PC-9 (cell line): ENCODE measurements at regions not wholly inside any gene's neighbourhood (a gene's known extent, or its start where the extent isn't known, plus 50 kb on each side); places are given as distances from the start of the nearest gene placed in this dataset.
"Not testable (repeated sequence)": the region's sequence is repeated elsewhere in the genome, so short reads cannot be mapped to it uniquely, and the experiment has no call there.

Source experiments
- BruUV-seq: library from RNA; stranded (reverse); fragments of 400-500 nt; replicated peaks from 2 replicates; lab custom pipeline; 2021; lab: Mats Ljungman, UMichigan
- CTCF ChIA-PET: fragments of 300-600 bp; sonication (Branson Sonifier 250); formaldehyde crosslinking; loops from one replicate; lab custom pipeline; 2022; ENCODE audit warnings: antibody characterized with exemption; lab: Charles Lee
- POLR2A ChIA-PET: fragments of 300-600 bp; sonication (Branson Sonifier 250); formaldehyde crosslinking; loops from one replicate; lab custom pipeline; 2022; ENCODE audit warnings: antibody characterized with exemption; ENCODE audit not compliant: unreplicated experiment; lab: Charles Lee
- DNase-seq, 2 experiments: peaks; one replicate each; pipeline versions ENCODE4 v3.0.0 to v3.0.0-alpha.2; 2015 to 2022; ENCODE audit warnings: mixed read lengths in 1 of 2
- H2AFZ ChIP-seq: fragments of 200-600 bp; sonication (generic); 2 replicates; pipeline ENCODE4 v1.8.1; 2017; ENCODE audit warnings: antibody characterized with exemption
- H3F3A ChIP-seq: fragments of 200-600 bp; sonication (generic); 2 replicates; pipeline ENCODE4 v1.8.1; 2017; ENCODE audit warnings: antibody characterized with exemption, mild to moderate bottlenecking, low read depth; ENCODE audit not compliant: insufficient read depth
- H3K27ac ChIP-seq: fragments of 200-600 bp; sonication (generic); 2 replicates; pipeline ENCODE4 v1.6.1; 2016; ENCODE audit warnings: mixed run types
- H3K27me3 ChIP-seq: fragments of 200-600 bp; sonication (generic); 2 replicates; pipeline ENCODE4 v1.6.1; 2016; ENCODE audit warnings: low read depth, mixed run types; ENCODE audit not compliant: insufficient read depth
- H3K36me3 ChIP-seq: fragments of 200-600 bp; sonication (generic); 2 replicates; pipeline ENCODE4 v1.6.1; 2016; ENCODE audit warnings: low read depth, mixed run types
- H3K4me1 ChIP-seq: fragments of 200-600 bp; sonication (generic); replicated peaks from 2 replicates; pipeline ENCODE4 v1.6.1; 2016; ENCODE audit warnings: mixed run types; ENCODE audit not compliant: insufficient read depth
- H3K4me2 ChIP-seq: fragments of 200-600 bp; sonication (generic); 2 replicates; pipeline ENCODE4 v1.6.1; 2017; ENCODE audit warnings: mixed run types
- H3K4me3 ChIP-seq: fragments of 200-600 bp; sonication (generic); 2 replicates; pipeline ENCODE4 v1.6.1; 2016; ENCODE audit warnings: mixed run types
- H3K79me2 ChIP-seq: fragments of 200-600 bp; sonication (generic); 2 replicates; pipeline ENCODE4 v1.6.1; 2017; ENCODE audit warnings: low read depth, mixed run types
- H3K9me2 ChIP-seq: fragments of 200-600 bp; sonication (generic); 2 replicates; pipeline ENCODE4 v1.8.1; 2017; ENCODE audit warnings: mild to moderate bottlenecking; ENCODE audit not compliant: insufficient read depth
- H3K9me3 ChIP-seq: fragments of 200-600 bp; sonication (generic); 2 replicates; pipeline ENCODE4 v1.8.1; 2016; ENCODE audit warnings: low read depth; ENCODE audit not compliant: insufficient read depth
- H4K20me1 ChIP-seq: fragments of 200-600 bp; sonication (generic); 2 replicates; pipeline ENCODE4 v1.8.1; 2017; ENCODE audit not compliant: insufficient read depth
- EZH2 ChIP-seq: fragments of 200-600 bp; sonication (generic); IDR thresholded peaks from 2 replicates; pipeline ENCODE4 v1.8.0; 2017; ENCODE audit warnings: antibody characterized with exemption, low read depth
- intact Hi-C: fragments of 100-400 bp; cut with micrococcal nuclease; formaldehyde crosslinking; loops from one replicate; pipeline ENCODE4 v1.10.0; 2022; ENCODE audit not compliant: unreplicated experiment
- TF ChIP-seq, protein P1 (sequence below): fragments of 200-600 bp; sonication (generic); conservative IDR thresholded peaks from 2 replicates; pipeline ENCODE4 v1.6.1; 2017; ENCODE audit warnings: mixed run types, antibody characterized with exemption, mild to moderate bottlenecking, moderate library complexity

DNA sequence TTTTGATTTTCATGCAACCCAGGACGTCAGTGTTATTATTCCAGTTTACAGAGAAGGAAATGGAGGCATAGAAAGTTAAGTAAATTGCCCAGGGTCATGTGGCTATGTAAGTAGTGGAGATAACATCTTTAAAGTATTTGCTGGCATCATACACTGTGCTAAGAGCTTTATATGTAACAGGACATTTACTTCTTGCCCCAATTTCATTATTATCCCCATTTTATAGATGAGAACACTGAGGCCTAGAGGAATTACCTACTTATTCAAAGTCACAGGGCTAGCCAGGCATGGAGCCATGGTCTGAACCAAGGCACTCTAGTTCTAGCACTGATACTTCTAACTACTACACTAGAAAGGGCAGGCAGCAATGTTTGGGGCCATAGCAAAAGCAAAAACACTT, 107.3 kb upstream of the ANKRD28 start:
- no peak for DNase-seq
- H3K9me2 ChIP-seq: no peaks in the 10 kb centered on the region
- H3K4me2 ChIP-seq: no peak overlapping the region
- H3K27me3 ChIP-seq: no peaks in the 10 kb centered on the region
- no peaks in the 10 kb centered on the region for H3F3A ChIP-seq
- intact Hi-C loops: no loop called here
- no peaks in the 10 kb centered on the region for H3K79me2 ChIP-seq
- H3K4me1 ChIP-seq: no peaks in the 10 kb centered on the region
- no peak for TF ChIP-seq EZH2
- TF ChIP-seq, protein P1, sequence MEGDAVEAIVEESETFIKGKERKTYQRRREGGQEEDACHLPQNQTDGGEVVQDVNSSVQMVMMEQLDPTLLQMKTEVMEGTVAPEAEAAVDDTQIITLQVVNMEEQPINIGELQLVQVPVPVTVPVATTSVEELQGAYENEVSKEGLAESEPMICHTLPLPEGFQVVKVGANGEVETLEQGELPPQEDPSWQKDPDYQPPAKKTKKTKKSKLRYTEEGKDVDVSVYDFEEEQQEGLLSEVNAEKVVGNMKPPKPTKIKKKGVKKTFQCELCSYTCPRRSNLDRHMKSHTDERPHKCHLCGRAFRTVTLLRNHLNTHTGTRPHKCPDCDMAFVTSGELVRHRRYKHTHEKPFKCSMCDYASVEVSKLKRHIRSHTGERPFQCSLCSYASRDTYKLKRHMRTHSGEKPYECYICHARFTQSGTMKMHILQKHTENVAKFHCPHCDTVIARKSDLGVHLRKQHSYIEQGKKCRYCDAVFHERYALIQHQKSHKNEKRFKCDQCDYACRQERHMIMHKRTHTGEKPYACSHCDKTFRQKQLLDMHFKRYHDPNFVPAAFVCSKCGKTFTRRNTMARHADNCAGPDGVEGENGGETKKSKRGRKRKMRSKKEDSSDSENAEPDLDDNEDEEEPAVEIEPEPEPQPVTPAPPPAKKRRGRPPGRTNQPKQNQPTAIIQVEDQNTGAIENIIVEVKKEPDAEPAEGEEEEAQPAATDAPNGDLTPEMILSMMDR: no peak
- ChIA-PET POLR2A (no interaction called here), CTCF (no interaction called here)
- H2AFZ ChIP-seq: no peak overlapping the region
- H4K20me1 ChIP-seq: no peaks in the 10 kb centered on the region
- no peaks in the 10 kb centered on the region for H3K36me3 ChIP-seq
- H3K27ac ChIP-seq: no peak overlapping the region
- H3K4me3 ChIP-seq: no peak overlapping the region
- BruUV-seq: no TSS peak
- no peaks in the 10 kb centered on the region for H3K9me3 ChIP-seq

DNA sequence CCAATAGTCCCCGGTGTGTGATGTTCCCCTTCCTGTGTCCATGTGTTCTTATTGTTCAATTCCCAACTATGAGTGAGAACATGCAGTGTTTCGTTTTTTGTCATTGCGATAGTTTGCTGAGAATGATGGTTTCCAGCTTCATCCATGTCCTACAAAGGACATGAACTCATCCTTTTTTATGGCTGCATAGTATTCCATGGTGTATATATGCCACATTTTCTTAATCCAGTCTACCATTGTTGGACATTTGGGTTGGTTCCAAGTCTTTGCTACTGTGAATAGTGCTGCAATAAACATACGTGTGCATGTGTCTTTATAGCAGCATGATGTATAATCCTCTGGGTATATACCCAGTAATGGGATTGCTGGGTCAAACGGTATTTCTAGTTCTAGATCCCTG, 109.6 kb upstream of the ANKRD28 start:
- H3K9me3 ChIP-seq, H3K4me1 ChIP-seq, H3K4me3 ChIP-seq, H3K79me2 ChIP-seq, H4K20me1 ChIP-seq, H3K27me3 ChIP-seq, H3K4me2 ChIP-seq, H3K36me3 ChIP-seq, BruUV-seq, H2AFZ ChIP-seq, H3K27ac ChIP-seq, CTCF ChIA-PET, H3F3A ChIP-seq, POLR2A ChIA-PET, intact Hi-C loops, DNase-seq, H3K9me2 ChIP-seq: not testable (repeated sequence)

DNA sequence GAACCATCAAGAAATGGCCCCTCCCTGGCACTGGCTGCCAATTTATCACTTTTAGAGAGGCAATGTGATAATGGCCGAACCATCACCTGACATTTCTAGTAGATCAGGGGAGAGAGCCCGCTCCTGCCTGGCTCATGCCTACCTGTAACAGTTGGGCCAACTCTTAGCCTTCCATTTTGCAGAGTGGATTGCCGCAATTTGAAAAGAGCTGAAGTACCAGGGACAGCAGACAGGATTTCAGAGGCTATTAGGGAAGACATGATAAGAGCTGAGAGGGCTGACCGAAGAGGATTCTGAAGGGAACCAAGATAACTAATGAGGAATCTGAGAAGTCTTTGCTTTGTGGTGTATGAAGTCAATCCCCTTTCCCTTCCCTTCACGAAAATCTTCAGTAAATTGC, 121.2 kb upstream of the ANKRD28 start:
- H3K79me2 ChIP-seq: no peaks in the 10 kb centered on the region
- H4K20me1 ChIP-seq: no peaks in the 10 kb centered on the region
- H2AFZ ChIP-seq: no peak overlapping the region
- no peaks in the 10 kb centered on the region for H3K9me3 ChIP-seq
- H3K9me2 ChIP-seq: no peaks in the 10 kb centered on the region
- H3F3A ChIP-seq: no peaks in the 10 kb centered on the region
- H3K4me3 ChIP-seq: no peak overlapping the region
- H3K4me2 ChIP-seq: no peak overlapping the region
- intact Hi-C loops: no loop called here
- TF ChIP-seq, protein P1: no peak
- no peak for TF ChIP-seq EZH2
- no peak overlapping the region for H3K27ac ChIP-seq
- H3K36me3 ChIP-seq: no peaks in the 10 kb centered on the region
- no peak for DNase-seq
- ChIA-PET POLR2A (no interaction called here), CTCF (no interaction called here)
- no TSS peak for BruUV-seq
- H3K4me1 ChIP-seq: no peaks in the 10 kb centered on the region
- no peaks in the 10 kb centered on the region for H3K27me3 ChIP-seq

DNA sequence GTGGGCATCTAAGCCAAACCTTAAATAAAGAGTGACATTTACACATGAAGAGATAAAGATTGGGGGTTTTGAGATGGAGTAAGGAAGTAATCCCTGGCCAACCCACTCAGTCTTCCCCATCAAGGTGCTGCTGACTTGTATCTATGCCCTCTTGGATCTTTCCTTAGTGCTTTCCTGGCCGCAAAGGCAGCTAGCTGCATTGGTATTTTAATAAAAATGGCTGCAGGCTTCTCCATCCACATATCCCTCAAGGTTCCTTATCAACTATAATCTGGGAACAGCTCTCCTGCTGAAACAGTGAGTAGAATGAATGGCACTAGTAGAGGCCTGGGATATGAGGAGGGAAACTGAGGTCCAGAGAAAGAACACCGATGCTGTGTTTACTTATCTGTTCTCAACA, 122.2 kb upstream of the ANKRD28 start:
- CTCF ChIA-PET: no interaction called here
- DNase-seq: no peak
- no peaks in the 10 kb centered on the region for H4K20me1 ChIP-seq
- H3F3A ChIP-seq: no peaks in the 10 kb centered on the region
- H3K27ac ChIP-seq: no peak overlapping the region
- no peak overlapping the region for H3K4me3 ChIP-seq
- no peaks in the 10 kb centered on the region for H3K36me3 ChIP-seq
- BruUV-seq: no TSS peak
- TF ChIP-seq, protein P1: no peak
- no peak for TF ChIP-seq EZH2
- no peak overlapping the region for H3K4me2 ChIP-seq
- no peaks in the 10 kb centered on the region for H3K79me2 ChIP-seq
- intact Hi-C loops: no loop called here
- no peaks in the 10 kb centered on the region for H3K9me3 ChIP-seq
- no peaks in the 10 kb centered on the region for H3K9me2 ChIP-seq
- no peaks in the 10 kb centered on the region for H3K27me3 ChIP-seq
- POLR2A ChIA-PET: no interaction called here
- peaks cover 4% of the 10 kb centered on the region; the same call in 1 of the 2 replicates for H3K4me1 ChIP-seq
- no peak overlapping the region for H2AFZ ChIP-seq
